ENCODE measurements at regions not wholly inside any gene's neighbourhood (a gene's known extent, or its start where the extent isn't known, plus 50 kb on each side); places are given as distances from the start of the nearest gene placed in this dataset.

- DNase-seq (ENCODE audit: low read depth, low spot score) = no peak
Measured at GRCh38 chr6:88248709-88249321, 82.7 kb upstream of the CNR1 start.

- DNase-seq (ENCODE audit: low read depth, low spot score) = no peak
Measured at GRCh38 chr6:88246654-88247053, 80.5 kb upstream of the CNR1 start.

GRCh38 chr6:88244721-88245120 lies 78.6 kb upstream of the CNR1 start:
- DNase-seq (ENCODE audit: low read depth, low spot score) = no peak

- DNase-seq (ENCODE audit: low read depth, low spot score) = no peak
Measured at GRCh38 chr6:88238901-88239300, 72.8 kb upstream of the CNR1 start.

GRCh38 chr6:88238065-88238464 lies 71.9 kb upstream of the CNR1 start:
- no peak for DNase-seq (ENCODE audit: low read depth, low spot score)

GRCh38 chr6:88236612-88237360 lies 70.6 kb upstream of the CNR1 start:
- no peak for DNase-seq (ENCODE audit: low read depth, low spot score)

GRCh38 chr6:88232753-88233152 lies 66.6 kb upstream of the CNR1 start:
- DNase-seq (ENCODE audit: low read depth, low spot score) = no peak

GRCh38 chr6:88223298-88223697 lies 57.2 kb upstream of the CNR1 start:
- no peak for DNase-seq (ENCODE audit: low read depth, low spot score)

- no peak for DNase-seq (ENCODE audit: low read depth, low spot score)
Measured at GRCh38 chr6:88220493-88220892, 54.3 kb upstream of the CNR1 start.

- DNase-seq (ENCODE audit: low read depth, low spot score) = no peak
Measured at GRCh38 chr6:88216182-88216581, 50.0 kb upstream of the CNR1 start.
